Adrenal gland (tissue), 9 donors: ENCODE measurements at regions not wholly inside any gene's neighbourhood (a gene's known extent, or its start where the extent isn't known, plus 50 kb on each side); places are given as distances from the start of the nearest gene placed in this dataset.

Experiments used
- DNase-seq, 7 donors: peaks; one replicate each; pipeline ENCODE4 v3.0.0-alpha.2; 2019 to 2020
- H3K27ac ChIP-seq, 5 donors: fragments of 200-600 bp; sonication (generic) in 4 of 5; 1 replicate in 3 of 5; 2 replicates in 2 of 5; pipeline versions ENCODE4 v1.5.1 to v1.8.0; 2016 to 2020; ENCODE audit warnings: mild to moderate bottlenecking in 1 of 5
- H3K27me3 ChIP-seq: fragments of 200-600 bp; 2 replicates; pipeline ENCODE4 v1.8.0; 2021
- H3K36me3 ChIP-seq, 2 donors: fragments of 200-600 bp; replicated peaks in 1 of 2; 1 replicate in 1 of 2; 2 replicates in 1 of 2; pipeline versions ENCODE4 v1.5.1 to v1.8.0; 2018 to 2022
- H3K4me1 ChIP-seq, 2 donors: fragments of 200-600 bp; replicated peaks in 1 of 2; 1 replicate in 1 of 2; 2 replicates in 1 of 2; pipeline versions ENCODE4 v1.5.1 to v1.8.0; 2018 to 2021
- H3K4me3 ChIP-seq, 4 donors: fragments of 200-600 bp; sonication (generic) in 3 of 4; one replicate each; pipeline ENCODE4 v1.5.1; 2016 to 2018
- H3K9me3 ChIP-seq, 3 donors: fragments of 200-600 bp; sonication (generic) in 1 of 3; replicated peaks in 1 of 3; 1 replicate in 2 of 3; 2 replicates in 1 of 3; pipeline versions ENCODE4 v1.5.1 to v1.8.0; 2016 to 2021
- CTCF ChIP-seq, 6 experiments: fragments of 450-650 bp in 4 of 6; fragments of 200-600 bp in 2 of 6; sonication (generic) in 1 of 6; IDR thresholded peaks; 1 replicate in 5 of 6; 2 replicates in 1 of 6; pipeline versions ENCODE4 v1.5.1 to v1.8.0; 2016 to 2021; ENCODE audit warnings: antibody characterized with exemption in 6 of 6, mild to moderate bottlenecking in 2 of 6, moderate library complexity in 1 of 6
- POLR2A ChIP-seq, 2 donors: fragments of 450-650 bp; IDR thresholded peaks; one replicate each; pipeline ENCODE4 v1.6.1; 2017; ENCODE audit warnings: antibody characterized with exemption in 2 of 2, mild to moderate bottlenecking in 2 of 2, moderate library complexity in 1 of 2
- WGBS, 4 donors: extraction: QIAGEN DNeasy Blood & Tissue Kit in 2 of 4; methylation state at CpG; one replicate each; pipeline versions ENCODE4 v1.1.5 to v1.1.7; 2013 to 2017; 5-methylcytosine and 5-hydroxymethylcytosine counted together
- intact Hi-C, 2 donors: fragments of 100-400 bp; cut with DNase I; formaldehyde crosslinking; loops; one replicate each; pipeline versions ENCODE4 v1.14.1 to v1.15.0; 2022 to 2023
- donor health status: healthy with polysubstance abuse.
- donor health status: Bipolar disorder and iron deficiency.
- donor health status: DM: yes; HTN: yes; CAD: no.
- donor health status: DM: no; HTN: no; CAD: no.
- donor health status: DM: no; HTN: no; CAD: no.

- H3K27me3 ChIP-seq = no peaks in the 10 kb centered on the region
- DNase-seq = peak in 5 of 7 donors; percentile 19 to 55 (median 23)
- no peaks in the 10 kb centered on the region for H3K36me3 ChIP-seq
- no peak overlapping the region for H3K27ac ChIP-seq
- TF ChIP-seq POLR2A (IDR thresholded peaks at IDR 0.05) (no peak), CTCF (IDR thresholded peaks at IDR 0.05) (no peak)
- H3K4me3 ChIP-seq = peak overlapping the region in 2 of 4 donors; percentile 9 to 12
- no peaks in the 10 kb centered on the region for H3K9me3 ChIP-seq
- 34 to 54% (median 38%) methylated on average over 14 of the region's 14 CpGs for WGBS, 4 donors
- intact Hi-C loops = no loop called here
- no peaks in the 10 kb centered on the region for H3K4me1 ChIP-seq
These were observed 767.3 kb upstream of the TENM3 start for GRCh38 chr4:181475781-181476507.

GRCh38 chr4:181476508-181476890 lies 766.7 kb upstream of the TENM3 start:
- DNase-seq = no peak
- intact Hi-C loops = no loop called here
- no peaks in the 10 kb centered on the region for H3K36me3 ChIP-seq
- H3K27ac ChIP-seq = no peak overlapping the region
- no peaks in the 10 kb centered on the region for H3K27me3 ChIP-seq
- no peak overlapping the region for H3K4me3 ChIP-seq
- no peaks in the 10 kb centered on the region for H3K9me3 ChIP-seq
- no peaks in the 10 kb centered on the region for H3K4me1 ChIP-seq
- TF ChIP-seq POLR2A (IDR thresholded peaks at IDR 0.05) (no peak), CTCF (IDR thresholded peaks at IDR 0.05) (no peak)
- WGBS, 4 donors = 49 to 62% (median 51%) methylated on average over 2 of the region's 2 CpGs

- no peaks in the 10 kb centered on the region for H3K4me1 ChIP-seq
- DNase-seq = no peak
- intact Hi-C loops = no loop called here
- no peak overlapping the region for H3K27ac ChIP-seq
- H3K27me3 ChIP-seq = no peaks in the 10 kb centered on the region
- no peaks in the 10 kb centered on the region for H3K36me3 ChIP-seq
- no peak overlapping the region for H3K4me3 ChIP-seq
- WGBS, 4 donors = 68 to 74% (median 73%) methylated on average over 4 of the region's 4 CpGs
- TF ChIP-seq POLR2A (IDR thresholded peaks at IDR 0.05) = no peak
- no peak for TF ChIP-seq CTCF (IDR thresholded peaks at IDR 0.05)
- H3K9me3 ChIP-seq = no peaks in the 10 kb centered on the region
These were observed 765.6 kb upstream of the TENM3 start for GRCh38 chr4:181477591-181477990.

- H3K27me3 ChIP-seq = no peaks in the 10 kb centered on the region
- H3K4me1 ChIP-seq = no peaks in the 10 kb centered on the region
- H3K9me3 ChIP-seq = no peaks in the 10 kb centered on the region
- DNase-seq = no peak
- H3K4me3 ChIP-seq = no peak overlapping the region
- H3K36me3 ChIP-seq = no peaks in the 10 kb centered on the region
- TF ChIP-seq POLR2A (IDR thresholded peaks at IDR 0.05) (no peak), CTCF (IDR thresholded peaks at IDR 0.05) (no peak)
- WGBS, 4 donors = 77 to 86% (median 82%) methylated on average over 3 of the region's 3 CpGs
- H3K27ac ChIP-seq = no peak overlapping the region
- intact Hi-C loops = no loop called here
These were observed 764.5 kb upstream of the TENM3 start for GRCh38 chr4:181478656-181479055.
